Keratinocyte (primary cell): ENCODE measurements at regions not wholly inside any gene's neighbourhood (a gene's known extent, or its start where the extent isn't known, plus 50 kb on each side); places are given as distances from the start of the nearest gene placed in this dataset.

ENCODE experiments used
- DNase-seq: peaks from one replicate; pipeline ENCODE4 v3.0.0-alpha.2; 2011; ENCODE audit warnings: low read depth, missing footprints, low spot score
- FAIRE-seq: peaks from 2 replicates; lab custom pipeline; 2011; peaks lifted over from hg19 to GRCh38; lab: Jason Lieb, UNC
- H2AFZ ChIP-seq: 2 replicates; pipeline ENCODE4 v1.6.0; 2012; ENCODE audit warnings: low read length, control low read depth, inconsistent platforms; ENCODE audit not compliant: control insufficient read depth
- H3K27ac ChIP-seq: 2 replicates; pipeline ENCODE4 v1.5.1; 2011; ENCODE audit warnings: low read length; ENCODE audit not compliant: control insufficient read depth, insufficient read depth
- H3K27me3 ChIP-seq: 3 replicates; pipeline ENCODE4 v1.6.0; 2011; ENCODE audit warnings: low read length; ENCODE audit not compliant: control insufficient read depth, insufficient read depth; ENCODE audit errors: extremely low read depth
- H3K36me3 ChIP-seq, 2 experiments: 2 replicates in 1 of 2; 3 replicates in 1 of 2; pipeline ENCODE4 v1.5.1; 2011; ENCODE audit warnings: low read length in 2 of 2, mild to moderate bottlenecking in 1 of 2; ENCODE audit not compliant: control insufficient read depth in 2 of 2, insufficient read depth in 2 of 2; ENCODE audit errors: extremely low read depth in 1 of 2
- H3K4me1 ChIP-seq: 3 replicates; pipeline ENCODE4 v1.5.1; 2011; ENCODE audit warnings: low read length; ENCODE audit not compliant: control insufficient read depth, insufficient read depth; ENCODE audit errors: extremely low read depth
- H3K4me2 ChIP-seq: 3 replicates; pipeline ENCODE4 v1.6.0; 2011; ENCODE audit warnings: low read depth, low read length; ENCODE audit not compliant: control insufficient read depth, insufficient read depth; ENCODE audit errors: extremely low read depth
- H3K4me3 ChIP-seq, 3 experiments: fragments of 200-600 bp in 1 of 3; sonication (generic) in 1 of 3; 2 replicates in 2 of 3; 3 replicates in 1 of 3; pipeline ENCODE4 v1.5.1; 2011 to 2016; ENCODE audit warnings: low read length in 3 of 3, mild to moderate bottlenecking in 3 of 3, control low read depth in 2 of 3, inconsistent platforms in 1 of 3, low read depth in 1 of 3, mixed read lengths in 1 of 3, mixed run types in 1 of 3, moderate library complexity in 1 of 3; ENCODE audit not compliant: control insufficient read depth in 2 of 3, insufficient read depth in 2 of 3; ENCODE audit errors: extremely low read depth in 1 of 3
- H3K79me2 ChIP-seq: 2 replicates; pipeline ENCODE4 v1.6.0; 2012; ENCODE audit warnings: low read length; ENCODE audit not compliant: control insufficient read depth, insufficient read depth
- H3K9ac ChIP-seq: 3 replicates; pipeline ENCODE4 v1.6.0; 2011; ENCODE audit warnings: low read length; ENCODE audit not compliant: control insufficient read depth, insufficient read depth; ENCODE audit errors: extremely low read depth
- H3K9me1 ChIP-seq: 3 replicates; pipeline ENCODE4 v1.6.0; 2011; ENCODE audit warnings: low read length; ENCODE audit not compliant: control insufficient read depth, insufficient read depth; ENCODE audit errors: extremely low read depth
- H3K9me3 ChIP-seq: 2 replicates; pipeline ENCODE4 v1.5.1; 2012; ENCODE audit warnings: low read depth, low read length; ENCODE audit not compliant: control insufficient read depth
- H4K20me1 ChIP-seq: 3 replicates; pipeline ENCODE4 v1.6.0; 2011; ENCODE audit warnings: low read length; ENCODE audit not compliant: control insufficient read depth, insufficient read depth; ENCODE audit errors: extremely low read depth
- CTCF ChIP-seq, 3 experiments: IDR thresholded peaks in 1 of 3; conservative IDR thresholded peaks in 1 of 3; optimal IDR thresholded peaks in 1 of 3; 2 replicates in 2 of 3; 3 replicates in 1 of 3; pipeline versions ENCODE3 to v1.5.1; 2011; ENCODE audit warnings: low read length in 3 of 3, mild to moderate bottlenecking in 3 of 3, moderate library complexity in 2 of 3, control low read depth in 1 of 3, inconsistent platforms in 1 of 3; ENCODE audit not compliant: insufficient read depth in 2 of 3; ENCODE audit errors: extremely low read depth in 1 of 3
- EZH2 ChIP-seq: IDR thresholded peaks from one replicate; pipeline ENCODE4 v1.6.1; 2012; ENCODE audit warnings: inconsistent platforms, mild to moderate bottlenecking, low read length, moderate library complexity
- dilution Hi-C: fragments of 300-500 bp; cut with MboI; formaldehyde crosslinking; loops from one replicate; pipeline ENCODE4 v1.7.0; 2020; ENCODE audit warnings: low sequenced_read_pairs; ENCODE audit not compliant: extremely low pct_ligation_motif_present

- no peak overlapping the region for H3K4me2 ChIP-seq
- no peaks in the 10 kb centered on the region for H4K20me1 ChIP-seq
- H3K79me2 ChIP-seq: no peaks in the 10 kb centered on the region
- no peak overlapping the region for H3K27ac ChIP-seq
- H2AFZ ChIP-seq: no peak overlapping the region
- no peaks in the 10 kb centered on the region for H3K36me3 ChIP-seq
- no peak overlapping the region for H3K4me3 ChIP-seq
- no peaks in the 10 kb centered on the region for H3K9me1 ChIP-seq
- dilution Hi-C loops: no loop called here
- no peak for TF ChIP-seq CTCF (optimal IDR thresholded peaks at IDR 0.05 in 1 of 3, IDR thresholded peaks at IDR 0.05 in 1 of 3, conservative IDR thresholded peaks at IDR 0.05 in 1 of 3; ENCODE audit: extremely low read depth in 1 of 3, insufficient read depth in 2 of 3, low read length in 3 of 3)
- TF ChIP-seq EZH2: no peak
- H3K9me3 ChIP-seq: no peaks in the 10 kb centered on the region
- no peak overlapping the region for H3K9ac ChIP-seq
- H3K4me1 ChIP-seq: no peaks in the 10 kb centered on the region
- DNase-seq (no peak), FAIRE-seq (no peak)
- no peaks in the 10 kb centered on the region for H3K27me3 ChIP-seq
Measured at GRCh38 chr12:80019691-80020090, 79.6 kb upstream of the OTOGL start.

GRCh38 chr12:80018119-80018518 is 81.2 kb upstream of the OTOGL start:
- no peak overlapping the region for H3K4me3 ChIP-seq
- dilution Hi-C loops: no loop called here
- no peaks in the 10 kb centered on the region for H3K4me1 ChIP-seq
- no peaks in the 10 kb centered on the region for H4K20me1 ChIP-seq
- no peak overlapping the region for H2AFZ ChIP-seq
- H3K9me1 ChIP-seq: no peaks in the 10 kb centered on the region
- DNase-seq (no peak), FAIRE-seq (no peak)
- TF ChIP-seq EZH2 (no peak), CTCF (optimal IDR thresholded peaks at IDR 0.05 in 1 of 3, IDR thresholded peaks at IDR 0.05 in 1 of 3, conservative IDR thresholded peaks at IDR 0.05 in 1 of 3; ENCODE audit: extremely low read depth in 1 of 3, insufficient read depth in 2 of 3, low read length in 3 of 3) (no peak)
- H3K79me2 ChIP-seq: no peaks in the 10 kb centered on the region
- H3K4me2 ChIP-seq: no peak overlapping the region
- no peaks in the 10 kb centered on the region for H3K27me3 ChIP-seq
- H3K36me3 ChIP-seq: no peaks in the 10 kb centered on the region
- no peak overlapping the region for H3K9ac ChIP-seq
- no peaks in the 10 kb centered on the region for H3K9me3 ChIP-seq
- no peak overlapping the region for H3K27ac ChIP-seq
